NCI-H524 treated with DMSO at 0.1 percent for 48 hours (cell line): ENCODE measurements at regions not wholly inside any gene's neighbourhood (a gene's known extent, or its start where the extent isn't known, plus 50 kb on each side); places are given as distances from the start of the nearest gene placed in this dataset.
A peak's percentile ranks its signal among the peaks of the same experiment; 100 is the strongest.

ENCODE experiments used
- DNase-seq: peaks from one replicate; lab custom pipeline; 2025; lab: John Stamatoyannopoulos, UW

DNA sequence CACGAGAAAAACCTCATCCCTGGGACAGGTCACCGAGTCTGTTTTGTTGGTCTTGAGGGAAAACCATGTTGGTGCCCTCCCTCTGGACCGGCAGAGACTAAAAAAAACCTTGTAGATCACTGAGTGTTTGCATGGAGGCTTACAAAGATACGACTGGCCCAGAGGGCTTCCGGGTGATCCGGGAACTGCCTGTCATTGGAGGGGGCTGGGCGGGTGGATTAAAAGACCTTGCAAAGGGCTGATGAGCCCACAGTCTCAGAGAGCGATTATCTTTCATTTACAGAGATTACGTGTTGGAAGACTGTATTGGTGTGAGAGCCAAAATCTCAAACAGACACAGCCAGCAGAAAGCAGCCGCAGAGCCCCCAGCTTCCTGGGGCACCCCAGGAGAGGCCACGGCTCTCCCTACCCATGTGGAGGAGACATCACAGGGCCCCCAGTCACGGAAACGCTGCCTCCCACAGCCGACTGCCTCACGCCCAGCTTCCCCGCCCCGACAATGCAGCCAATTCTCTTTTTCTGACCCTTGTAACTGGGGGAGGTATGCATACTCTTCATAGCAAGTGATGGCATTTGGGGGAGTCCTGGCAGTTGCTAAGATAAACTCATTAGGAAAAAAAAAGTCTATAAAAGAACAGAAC lies 426.4 kb downstream of the CTTN start:
- no peak for DNase-seq

DNA sequence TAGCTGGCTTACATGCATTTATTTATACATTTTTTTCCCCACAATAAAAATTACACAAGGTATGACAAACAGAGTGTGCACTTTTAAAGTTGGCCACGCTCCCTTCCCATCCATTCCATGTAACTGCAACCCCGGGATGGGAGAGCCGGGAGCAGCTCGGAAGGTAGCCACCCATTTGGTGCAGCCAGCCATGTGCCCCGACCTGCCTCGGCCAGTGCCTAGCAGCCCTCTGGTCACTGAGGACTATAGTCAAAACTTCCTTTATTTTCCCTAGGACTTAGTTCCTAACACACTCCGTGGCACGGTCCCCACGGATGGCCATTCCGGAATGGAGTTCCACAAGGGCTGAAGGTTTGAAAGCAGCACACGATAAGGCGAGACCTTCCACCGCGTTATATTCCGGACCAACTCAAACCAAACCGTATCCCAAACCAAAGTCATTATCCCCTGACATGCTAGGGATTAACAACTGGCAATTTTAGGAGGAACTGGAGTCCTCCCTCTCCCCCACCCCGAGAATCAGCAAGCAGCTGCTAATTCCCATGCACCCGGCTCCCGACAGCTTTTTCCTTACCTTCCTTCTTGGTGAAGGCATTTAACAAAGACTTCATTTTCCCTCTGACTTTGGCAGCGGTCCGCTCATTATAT lies 426.4 kb downstream of the SHANK2 start:
- no peak for DNase-seq

DNA sequence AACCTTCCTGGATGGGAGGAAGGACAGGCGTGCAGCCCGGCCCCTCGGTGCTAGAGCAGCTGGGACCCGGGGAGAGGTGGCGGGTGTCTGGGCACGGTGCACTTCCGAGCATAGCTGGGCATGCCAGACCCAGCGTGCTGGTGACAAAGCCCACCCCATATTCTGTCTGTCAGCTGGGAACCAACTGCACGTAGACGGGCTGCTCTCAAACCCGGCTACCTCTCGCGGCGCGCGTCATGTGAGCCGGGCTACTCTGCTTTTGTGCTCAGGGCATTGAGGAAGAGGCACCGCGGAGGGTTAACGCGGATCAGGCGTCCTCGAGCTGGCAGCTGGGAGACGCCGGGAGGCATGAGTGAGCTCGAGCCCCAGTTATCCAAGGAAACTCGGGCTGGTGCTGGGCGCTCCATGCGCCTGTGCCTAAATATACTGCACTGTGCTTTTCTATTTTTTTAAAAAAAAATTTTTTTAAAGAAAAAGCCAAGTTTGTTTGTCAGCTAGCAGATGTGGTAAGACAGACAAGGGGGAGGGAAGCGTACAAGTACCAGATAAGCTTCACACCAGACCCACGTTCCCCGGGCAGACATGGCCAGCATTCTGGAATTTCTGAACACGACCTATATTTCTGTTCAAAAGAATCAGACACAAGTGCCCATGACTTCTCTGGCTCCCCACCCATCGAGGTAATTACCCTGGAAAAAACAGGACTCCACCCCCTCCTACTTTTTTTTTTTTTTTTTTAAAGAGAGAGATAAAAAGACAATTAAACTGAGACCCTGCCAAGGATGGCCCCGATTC lies 425.6 kb downstream of the SHANK2 start:
- peak; percentile 7 for DNase-seq

DNA sequence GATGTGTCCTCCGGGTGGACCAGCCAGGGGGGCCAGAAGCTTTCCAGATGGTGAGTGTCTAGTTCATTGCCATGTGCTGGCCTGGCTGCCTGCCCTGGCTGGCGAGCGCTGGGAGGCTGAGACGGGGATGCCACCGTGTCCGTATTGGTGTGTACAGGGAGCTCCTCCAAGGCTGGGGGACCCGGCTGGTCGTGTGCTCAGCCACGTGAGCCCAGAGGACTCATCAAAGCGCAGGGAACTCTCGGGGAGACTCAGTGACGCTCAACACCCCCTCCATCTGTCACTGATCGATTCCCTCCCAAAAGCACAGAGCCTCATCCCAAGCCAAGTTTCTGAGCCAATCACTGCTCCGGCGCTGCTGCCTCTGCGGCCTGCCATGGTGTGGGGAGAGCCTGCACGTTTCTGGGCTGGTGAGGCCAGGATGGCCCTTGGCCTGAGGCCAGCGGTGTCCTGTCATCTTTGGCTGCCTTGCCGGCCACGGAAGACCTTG lies 423.7 kb downstream of the SHANK2 start:
- DNase-seq = no peak

DNA sequence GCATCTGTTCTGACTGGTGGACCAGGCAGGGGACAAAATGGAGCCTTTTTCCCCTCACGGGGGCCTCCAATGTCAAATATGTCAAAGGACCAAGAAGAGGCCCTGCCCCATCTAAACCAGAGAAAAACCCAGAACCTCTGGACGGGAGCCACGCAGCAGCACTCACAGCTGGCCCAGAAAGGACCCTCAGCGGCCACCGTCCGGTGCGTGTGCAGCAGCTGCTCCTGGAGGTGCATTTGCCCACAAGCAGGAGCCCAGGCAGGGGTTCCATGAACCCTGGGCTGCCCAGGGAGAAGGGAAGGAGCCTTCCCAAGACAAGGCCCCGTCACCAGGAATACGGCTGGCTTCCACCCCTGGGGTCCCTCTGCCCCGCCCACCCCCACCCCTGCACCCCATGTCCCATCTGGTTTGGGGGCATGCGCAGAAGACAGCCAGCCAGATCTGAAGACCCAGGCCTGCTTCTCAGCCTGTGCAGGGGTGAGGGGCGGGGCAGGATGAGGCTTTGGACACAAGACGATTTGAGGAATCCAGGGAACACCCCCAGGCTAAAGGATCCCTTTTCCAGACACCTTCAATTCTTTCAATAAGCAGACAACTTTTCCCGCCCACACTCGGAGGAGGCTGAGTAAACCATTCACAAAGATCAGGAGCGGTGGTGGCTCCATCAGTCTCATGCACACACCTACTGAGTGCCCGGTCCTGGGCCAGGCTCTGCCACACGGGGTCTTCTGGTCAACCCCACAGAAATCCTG lies 423.1 kb downstream of the SHANK2 start:
- DNase-seq = no peak

DNA sequence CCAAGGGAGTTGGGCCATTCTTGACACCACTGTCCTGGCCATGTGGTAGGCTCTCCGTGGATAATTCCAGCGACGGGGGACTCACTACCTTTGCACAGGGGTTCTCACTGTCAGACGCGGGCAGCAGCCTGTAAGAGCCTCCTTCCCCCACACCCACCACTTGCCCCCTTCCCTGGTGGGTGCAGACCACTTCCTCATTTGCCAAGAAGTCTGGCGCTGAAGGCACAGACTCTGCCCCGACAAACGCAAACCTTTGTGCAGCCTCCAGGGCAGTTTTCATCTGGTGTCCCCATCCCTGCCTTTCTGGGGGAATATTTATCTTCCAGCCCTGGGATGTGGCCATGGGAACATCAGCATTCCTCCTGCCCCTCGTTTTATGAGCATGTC lies 422.5 kb downstream of the SHANK2 start:
- DNase-seq = no peak

DNA sequence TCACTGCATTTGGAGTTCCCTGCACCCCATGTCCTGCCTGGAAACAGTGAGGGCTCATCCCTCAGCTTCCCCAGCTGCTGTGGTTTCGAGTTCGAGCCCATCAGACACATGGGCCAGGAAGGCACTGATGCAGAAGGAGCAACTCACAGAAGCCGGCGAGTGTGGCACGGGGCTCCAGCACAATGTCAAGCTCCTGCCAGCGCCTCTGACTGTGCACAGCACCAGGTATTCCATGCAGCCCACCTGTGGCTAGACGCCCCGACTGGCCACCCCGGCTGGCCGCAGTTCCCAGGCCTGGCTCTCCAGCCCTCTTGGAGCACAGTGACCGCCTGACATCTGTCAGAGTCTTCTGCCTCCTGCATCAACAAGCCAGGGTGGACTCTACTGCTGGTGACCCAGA lies 419.4 kb downstream of the SHANK2 start:
- DNase-seq = no peak

DNA sequence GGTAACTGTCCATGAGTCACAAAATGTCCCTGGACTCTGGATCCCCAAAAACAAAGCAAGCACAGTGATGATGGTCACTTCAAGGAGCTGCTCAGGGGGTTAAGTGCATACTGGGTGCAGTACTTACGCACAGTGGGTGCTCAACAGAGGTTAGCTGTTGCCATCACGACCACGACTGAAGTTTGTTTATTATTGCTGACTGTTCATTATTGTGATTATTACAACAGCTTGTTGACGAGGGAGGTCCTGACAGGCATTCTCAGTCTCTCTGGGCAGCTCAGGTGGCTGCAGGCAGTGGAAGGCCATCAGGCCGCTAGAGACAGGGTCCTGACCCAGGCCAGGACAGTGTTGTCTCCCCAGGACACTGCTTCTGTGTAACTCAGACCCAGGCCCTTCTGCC lies 418.8 kb downstream of the SHANK2 start:
- DNase-seq = no peak

DNA sequence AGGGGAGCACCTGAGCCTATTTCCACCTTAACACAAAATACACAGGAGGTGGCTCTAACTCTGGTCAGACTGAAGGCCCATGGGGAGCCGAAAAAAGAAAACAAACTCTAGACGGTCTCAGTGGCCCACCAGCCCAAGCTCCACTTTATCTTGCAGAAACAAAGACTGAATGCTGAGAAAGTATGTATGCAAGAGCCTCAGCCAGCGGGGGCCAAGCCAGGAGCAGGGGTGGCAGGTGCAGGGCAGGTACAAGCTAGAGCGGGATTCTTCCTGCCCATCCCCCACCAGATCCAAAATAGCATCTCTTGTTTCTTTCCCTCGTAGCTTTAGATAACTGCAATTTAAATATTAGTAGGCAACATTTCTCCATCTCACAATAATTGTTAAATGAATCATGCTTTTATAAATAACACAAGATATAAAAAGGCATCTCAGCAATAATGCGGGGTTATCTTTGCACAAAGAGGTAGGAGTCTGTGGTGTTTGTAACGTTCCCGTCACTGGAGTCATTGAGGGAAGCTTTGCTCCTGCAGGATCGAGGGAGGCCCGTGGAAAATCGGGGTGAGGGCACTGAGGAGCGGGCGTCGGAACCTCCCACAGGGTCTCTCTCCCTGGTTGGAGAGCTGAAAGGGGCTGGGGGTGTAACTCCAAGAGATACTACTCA lies 418.0 kb downstream of the SHANK2 start:
- DNase-seq = no peak

DNA sequence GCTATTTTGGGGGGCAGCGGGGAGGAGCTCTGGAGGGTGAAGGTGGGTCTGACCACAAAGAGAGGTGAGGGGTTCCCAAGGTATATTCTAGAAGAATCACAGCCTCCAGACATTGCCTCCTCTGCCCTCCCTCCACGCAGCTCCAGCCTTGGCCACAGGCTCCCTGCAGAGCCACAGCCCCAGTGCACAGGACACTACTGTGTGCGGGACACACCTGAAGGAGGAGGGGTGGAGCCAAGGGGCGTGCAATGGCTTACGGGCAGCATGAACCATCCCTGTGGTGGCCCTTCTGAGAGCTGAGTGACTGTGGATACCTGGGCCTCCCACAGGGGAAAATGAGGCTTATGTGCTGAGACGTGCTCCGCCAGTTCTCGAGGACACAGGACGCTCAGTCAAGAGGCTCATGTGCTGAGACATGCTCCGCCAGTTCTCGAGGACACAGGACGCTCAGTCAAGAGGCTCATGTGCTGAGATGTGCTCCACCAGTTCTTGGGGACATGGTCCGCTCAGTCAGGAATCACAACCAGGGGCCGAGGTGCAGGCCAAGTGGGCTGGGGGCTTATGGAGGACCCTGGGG lies 417.3 kb downstream of the SHANK2 start:
- DNase-seq = no peak

DNA sequence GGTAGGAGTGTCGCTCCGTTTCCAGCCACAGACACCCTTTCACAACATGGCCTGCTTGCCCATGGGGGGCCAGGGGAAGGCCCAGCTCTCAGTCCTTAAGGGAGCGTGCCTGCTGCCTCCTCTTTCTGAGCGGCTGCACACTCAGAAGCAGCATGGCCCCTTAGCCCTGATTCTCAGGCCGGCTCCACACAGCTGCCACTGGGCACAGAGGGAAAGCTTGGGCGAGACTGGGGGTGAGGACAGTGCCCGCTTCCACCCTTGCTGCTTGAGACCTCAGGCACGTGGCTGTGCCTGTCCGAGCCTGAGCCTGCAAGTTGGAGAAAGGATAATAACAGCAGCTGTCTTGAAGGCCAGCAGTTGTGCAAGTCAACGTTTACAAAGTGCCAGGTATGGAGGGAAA lies 416.3 kb downstream of the SHANK2 start:
- no peak for DNase-seq

DNA sequence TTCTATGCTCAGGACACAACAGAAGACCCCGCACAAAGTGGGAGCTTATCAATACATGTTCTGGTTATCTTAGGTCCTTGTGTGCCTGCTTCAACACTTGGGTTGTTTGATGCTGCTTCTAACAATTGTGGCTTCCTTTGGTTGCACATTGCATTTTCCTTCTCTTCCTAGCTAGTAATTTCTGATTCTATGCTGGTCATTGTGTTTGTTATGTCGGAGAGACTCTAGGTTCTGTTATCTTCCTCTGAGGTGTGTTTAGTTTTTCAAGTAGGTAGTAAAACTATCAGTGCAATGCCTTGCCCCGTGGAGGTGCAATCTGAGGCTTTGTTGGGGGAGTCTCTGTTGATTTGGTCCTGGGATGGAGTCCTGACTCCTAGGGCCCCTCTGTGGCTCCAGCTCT lies 414.2 kb downstream of the SHANK2 start:
- DNase-seq = no peak

DNA sequence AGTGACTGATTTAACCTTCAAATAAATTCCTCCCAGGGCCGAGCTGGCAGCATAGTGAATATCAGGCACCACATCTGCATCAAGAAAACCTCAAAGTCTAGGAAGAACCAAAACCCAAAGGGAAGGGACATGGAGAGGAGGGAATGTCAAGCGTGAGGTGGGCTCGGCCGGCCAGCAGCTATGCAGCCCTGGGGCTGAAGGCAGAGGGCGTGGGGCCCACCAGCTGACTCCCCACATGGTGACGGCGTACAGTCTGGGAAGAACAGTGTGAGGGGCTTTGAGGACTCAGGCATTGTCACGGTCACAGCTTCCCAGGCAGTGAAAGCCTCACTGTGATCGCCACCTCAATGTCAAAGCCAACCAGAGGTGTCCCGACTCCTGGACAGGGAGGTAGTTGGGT lies 412.5 kb downstream of the SHANK2 start:
- DNase-seq = no peak

DNA sequence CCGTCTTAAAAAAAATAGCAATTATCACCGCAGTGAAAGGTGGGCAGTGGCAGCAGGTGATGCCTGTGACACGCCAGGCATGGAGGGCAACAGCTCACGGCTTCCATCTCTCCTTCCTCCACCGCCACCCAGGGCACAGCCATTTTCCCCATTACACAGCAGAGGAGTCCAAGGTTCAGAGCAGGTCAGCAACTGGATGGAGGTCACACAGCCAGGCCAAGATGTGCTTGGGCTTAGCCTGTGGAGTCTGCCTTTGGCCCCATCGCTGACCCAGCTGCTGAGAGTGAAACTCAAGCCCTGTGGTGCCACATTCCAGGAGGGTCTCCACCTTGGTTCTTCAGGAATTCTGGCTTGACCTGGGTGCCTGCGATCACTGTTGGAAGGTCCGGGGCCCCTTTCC lies 411.1 kb downstream of the SHANK2 start:
- DNase-seq = no peak

DNA sequence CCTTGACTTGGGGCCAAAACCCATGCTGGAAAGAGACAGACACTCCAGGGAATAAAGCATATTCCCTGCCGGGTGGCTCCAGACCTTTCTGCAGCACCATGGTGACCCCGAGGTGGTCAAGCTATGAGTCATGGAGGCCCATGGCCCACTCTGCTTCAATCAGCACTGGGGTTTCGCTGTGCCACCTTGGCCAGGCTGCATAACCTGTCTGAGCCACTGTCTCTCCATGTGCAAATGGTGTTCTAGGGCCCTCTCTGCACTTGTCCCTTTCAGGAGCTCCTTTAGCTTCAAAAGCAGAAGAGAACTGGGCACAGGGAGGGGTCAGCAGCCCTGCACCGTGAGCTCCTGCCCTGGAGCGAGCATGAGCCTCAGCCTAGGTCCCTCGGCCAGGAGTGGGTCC lies 410.1 kb downstream of the SHANK2 start:
- DNase-seq = no peak

DNA sequence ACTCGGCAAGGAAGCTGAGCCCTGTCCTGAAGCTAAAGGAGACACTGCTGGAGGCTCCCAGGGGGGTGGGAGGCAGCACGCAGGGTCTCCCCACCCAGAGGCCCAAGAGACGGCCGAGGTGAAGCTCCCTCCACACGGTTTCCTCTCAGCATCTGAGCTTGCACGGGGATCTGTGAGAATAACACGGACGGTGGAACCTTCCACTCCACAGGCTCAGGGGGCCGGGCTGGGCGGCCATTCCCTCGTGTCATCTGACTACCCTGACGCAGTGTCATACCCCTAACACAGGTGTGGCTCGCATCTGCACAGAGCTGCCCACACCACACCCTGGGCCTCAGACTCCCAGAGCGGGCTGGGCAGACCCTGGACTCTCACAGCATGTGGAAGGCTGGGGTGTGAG lies 409.7 kb downstream of the SHANK2 start:
- no peak for DNase-seq

DNA sequence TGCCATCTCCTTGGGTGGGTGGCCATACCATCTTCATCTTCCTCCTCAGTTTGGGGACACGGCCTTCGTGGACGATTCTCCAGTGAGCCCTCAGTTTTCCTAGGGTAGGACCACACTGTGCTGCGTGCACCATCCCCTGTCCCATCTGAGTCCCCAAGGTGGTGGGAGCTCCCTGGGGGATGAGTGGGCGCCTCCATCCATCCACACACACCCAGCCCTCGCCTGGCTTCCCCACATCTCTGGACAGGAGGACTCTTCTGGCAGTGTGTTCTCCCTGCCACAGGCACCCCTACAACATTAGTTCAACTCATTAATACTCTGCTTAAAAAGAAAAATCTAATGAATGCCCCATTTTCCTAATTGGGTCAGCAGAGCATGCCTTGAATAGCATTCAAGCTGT lies 408.5 kb downstream of the SHANK2 start:
- no peak for DNase-seq

DNA sequence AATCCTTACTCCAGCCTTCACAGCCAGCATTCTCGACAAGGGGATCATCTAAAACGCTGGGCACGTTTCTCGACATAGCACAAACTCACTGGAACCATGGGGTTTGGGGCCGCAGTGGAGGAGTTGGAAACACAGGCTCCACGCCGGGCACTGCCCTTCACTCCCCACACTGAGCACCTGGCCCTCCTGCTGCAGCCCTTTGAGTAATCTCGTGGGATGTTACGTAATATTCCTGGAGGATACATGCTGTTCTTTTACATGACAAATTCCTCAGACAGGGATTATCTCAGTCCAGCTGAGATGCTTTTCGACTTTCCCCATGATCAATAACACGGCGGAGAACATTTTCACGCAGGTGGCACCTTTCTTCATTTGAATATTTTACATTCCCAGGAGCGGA lies 408.0 kb downstream of the SHANK2 start:
- no peak for DNase-seq

DNA sequence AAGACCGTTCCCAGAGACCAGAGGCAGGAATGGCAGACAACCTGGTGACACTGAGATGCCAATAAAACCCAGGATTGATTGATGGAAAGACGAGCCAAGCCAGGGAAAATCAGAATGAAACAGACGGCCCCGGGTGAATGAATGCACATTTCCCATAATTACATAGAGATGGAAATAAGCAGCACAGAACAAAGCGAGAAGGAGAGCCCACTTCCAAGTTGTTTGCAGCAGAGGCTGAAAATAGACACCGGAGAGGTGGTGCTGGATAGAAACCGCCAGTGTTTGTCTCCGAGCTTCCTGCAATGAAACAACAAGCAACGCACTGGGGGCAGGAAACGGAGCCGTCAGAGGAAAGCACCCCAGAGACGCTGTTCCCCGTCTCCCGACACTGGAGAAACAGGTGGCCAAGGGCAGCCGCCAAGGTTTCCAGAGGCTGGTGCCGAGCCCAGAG lies 406.8 kb downstream of the SHANK2 start:
- DNase-seq = no peak

DNA sequence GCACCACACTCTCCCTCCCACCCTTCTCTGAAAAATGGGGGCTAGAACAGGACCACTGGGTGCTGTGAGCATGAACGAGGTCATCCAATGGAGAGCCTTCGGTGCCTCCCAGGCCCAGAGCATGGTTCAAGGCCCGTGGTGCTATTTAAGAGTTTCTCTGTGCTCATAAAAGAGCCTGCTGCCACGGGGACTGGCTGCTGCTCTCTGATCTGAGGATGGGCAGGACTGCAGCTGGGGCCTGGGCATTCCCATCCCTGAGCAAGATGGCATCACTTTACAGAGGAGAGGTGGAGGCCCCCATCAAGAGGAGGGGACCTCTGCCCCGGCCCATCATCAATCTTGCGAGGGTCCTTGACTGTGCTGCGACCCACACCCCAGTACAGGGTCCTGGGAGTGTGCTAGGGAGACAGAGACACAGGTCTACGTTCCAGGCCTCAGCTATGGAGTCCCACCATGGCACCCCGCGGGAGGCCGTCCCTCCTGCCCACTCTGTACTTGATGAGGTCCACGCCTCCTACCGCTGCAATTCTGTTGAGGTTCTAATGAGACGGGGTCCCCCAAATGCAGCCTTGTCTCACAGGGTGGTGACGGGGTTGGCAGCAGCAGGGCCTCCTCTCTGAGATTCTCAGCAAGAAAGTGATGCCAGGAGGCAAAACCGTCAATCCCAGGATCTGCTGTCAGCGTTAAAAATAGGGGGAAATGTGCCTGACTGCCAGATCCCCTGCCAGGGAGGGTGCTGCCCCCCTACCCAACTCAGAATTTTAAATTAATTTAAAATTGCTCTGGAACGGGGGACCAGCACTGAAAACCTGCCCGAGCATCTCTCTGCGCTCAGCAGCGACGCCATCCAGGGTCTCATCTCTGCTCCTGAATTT lies 405.4 kb downstream of the SHANK2 start:
- DNase-seq = no peak
